NCI-H1048 (cell line): ENCODE measurements at regions not wholly inside any gene's neighbourhood (a gene's known extent, or its start where the extent isn't known, plus 50 kb on each side); places are given as distances from the start of the nearest gene placed in this dataset.
"Not testable (repeated sequence)": the region's sequence is repeated elsewhere in the genome, so short reads cannot be mapped to it uniquely, and the experiment has no call there.

Experiments
- DNase-seq: peaks from one replicate; lab custom pipeline; 2025; lab: John Stamatoyannopoulos, UW

DNA sequence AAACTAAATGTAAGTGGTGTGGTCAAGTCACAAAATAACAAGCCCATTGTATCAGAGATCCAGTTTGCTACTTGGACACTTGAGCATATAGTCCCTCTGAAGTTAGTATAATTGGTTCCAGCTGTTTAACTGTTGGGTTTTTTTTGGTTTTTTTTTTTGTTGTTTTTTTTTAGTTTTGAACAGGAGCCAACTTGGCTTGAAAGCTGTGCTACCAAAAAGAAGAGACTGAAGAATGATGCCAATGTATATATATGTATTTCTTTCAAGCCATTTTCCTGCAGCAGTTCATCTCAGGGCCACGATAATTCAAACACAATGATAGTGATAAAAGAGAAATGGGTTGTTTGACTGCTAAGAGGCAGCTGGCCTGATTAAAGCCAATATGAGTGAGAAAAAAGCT lies 138.3 kb downstream of the PCDH18 start:
- no peak for DNase-seq

DNA sequence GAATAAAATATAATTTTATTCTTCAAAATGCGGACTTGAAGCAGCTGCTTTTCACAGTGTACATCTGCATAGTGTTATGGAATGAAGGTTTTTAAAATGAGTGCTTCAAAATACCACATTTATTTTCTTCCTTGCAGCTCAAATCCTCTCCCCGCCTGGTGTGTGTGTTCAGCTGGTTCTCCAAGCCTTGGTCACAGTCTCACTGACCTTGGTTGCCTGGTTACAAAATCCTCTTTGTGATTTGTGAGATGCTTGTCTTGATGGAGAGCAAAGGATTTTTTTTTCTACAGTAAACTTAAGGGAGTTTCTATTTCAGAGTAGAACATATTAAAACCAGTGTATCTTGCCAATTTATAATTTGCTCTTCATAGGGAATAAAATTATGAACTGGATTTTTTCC lies 139.2 kb downstream of the PCDH18 start:
- DNase-seq: no peak

- no peak for DNase-seq
Measured at GRCh38 chr4:137390707-137391106, 141.6 kb downstream of the PCDH18 start.

- no peak for DNase-seq
Measured at GRCh38 chr4:137389911-137390520, 142.3 kb downstream of the PCDH18 start.

DNA sequence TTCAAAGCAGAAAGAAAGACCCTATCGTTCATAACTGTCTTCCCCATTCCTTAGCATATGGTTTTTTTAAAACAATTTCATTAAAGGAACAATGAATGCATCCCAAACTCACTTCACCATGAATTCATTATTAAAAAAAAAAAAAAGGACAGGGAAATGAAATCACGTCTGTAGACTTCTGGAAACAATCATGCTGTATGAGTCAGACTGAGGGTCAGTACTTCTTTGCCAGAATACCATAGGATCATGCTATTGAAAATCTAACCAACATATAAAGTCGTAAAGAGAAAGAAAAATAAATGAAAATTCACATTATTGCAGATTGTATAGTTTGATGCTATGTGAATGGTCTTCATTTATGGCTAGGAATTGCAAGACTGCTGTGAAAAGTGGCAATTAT lies 144.4 kb downstream of the PCDH18 start:
- no peak for DNase-seq

DNA sequence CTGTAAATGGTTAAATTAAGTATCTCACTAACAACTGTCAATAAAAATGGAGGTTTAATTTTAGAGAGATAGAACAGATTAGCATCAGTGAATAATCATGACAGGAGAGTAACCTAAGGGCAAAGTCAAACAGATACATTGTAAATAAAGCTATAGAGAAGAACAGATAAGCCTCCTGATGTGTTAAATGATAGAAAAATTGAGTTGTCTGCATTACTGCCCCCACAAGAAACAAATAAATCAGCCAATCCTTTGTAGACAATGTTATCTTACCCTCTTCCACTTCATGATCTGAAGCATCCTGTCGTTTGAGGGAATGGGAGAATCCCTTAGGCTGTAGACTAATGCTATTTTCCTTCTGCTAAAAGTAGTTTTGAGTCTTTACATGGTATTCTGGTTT lies 147.8 kb downstream of the PCDH18 start:
- no peak for DNase-seq

- DNase-seq: no peak
Measured at GRCh38 chr4:137378821-137379220, 153.5 kb downstream of the PCDH18 start.

GRCh38 chr4:137378393-137378792 lies 153.9 kb downstream of the PCDH18 start:
- DNase-seq: no peak

- no peak for DNase-seq
Measured at GRCh38 chr4:137376312-137376711, 156.0 kb downstream of the PCDH18 start.

GRCh38 chr4:137375111-137375850 lies 157.0 kb downstream of the PCDH18 start:
- DNase-seq: no peak

DNA sequence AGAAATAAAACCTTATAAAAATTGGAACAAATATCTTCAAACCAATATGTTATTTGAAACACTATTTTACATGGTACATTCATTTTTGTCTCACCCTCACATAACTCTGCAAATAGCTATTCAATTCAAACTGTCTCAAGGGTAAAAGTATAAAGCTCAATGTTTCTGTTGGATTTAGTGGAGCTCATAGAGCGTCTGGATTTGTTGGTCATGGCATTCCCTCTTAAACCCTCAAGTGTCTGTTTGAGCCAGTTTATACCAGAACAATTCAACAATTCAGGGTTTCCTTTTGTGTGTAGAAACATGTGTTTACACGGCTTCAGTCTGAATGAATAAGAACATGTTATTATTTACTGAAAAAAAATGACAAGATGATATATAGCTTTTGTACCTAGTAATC lies 161.6 kb downstream of the PCDH18 start:
- no peak for DNase-seq

DNA sequence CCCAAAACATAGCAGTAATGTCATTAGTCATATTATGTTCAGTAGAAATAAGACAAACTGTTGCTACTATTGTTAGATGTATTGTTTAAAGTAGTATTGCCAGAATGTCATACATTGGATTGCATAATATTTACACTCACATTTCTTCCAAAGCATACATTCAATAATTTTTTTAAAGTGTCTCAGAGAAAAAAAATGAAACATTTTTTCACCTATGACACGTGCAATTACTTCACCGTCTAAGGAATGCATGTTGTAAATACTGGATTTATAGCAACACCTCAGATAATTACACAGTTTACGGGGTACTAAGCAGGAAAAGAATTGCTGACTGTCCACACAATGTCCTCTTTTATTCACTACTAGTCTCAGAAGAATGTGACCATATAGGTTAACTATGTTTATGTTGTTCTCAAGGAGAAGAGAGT lies 162.1 kb downstream of the PCDH18 start:
- no peak for DNase-seq

DNA sequence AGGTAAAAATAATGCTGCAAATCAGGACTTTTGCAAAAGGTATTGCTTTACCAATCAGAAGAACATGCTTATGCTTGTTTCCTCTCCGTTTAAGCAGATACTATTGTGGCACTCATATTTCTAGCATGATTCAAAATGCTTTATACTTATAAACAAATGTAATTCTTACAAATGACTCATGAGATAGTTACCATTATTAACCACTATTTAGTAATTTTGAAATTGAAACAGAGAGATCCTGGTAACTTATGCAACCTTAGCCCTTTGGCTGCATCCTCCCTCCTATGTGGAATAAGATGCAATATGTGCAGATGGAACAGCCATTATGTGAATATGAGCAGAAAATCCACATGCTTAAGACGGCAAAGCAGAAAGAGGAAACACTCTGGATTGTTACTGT lies 164.7 kb downstream of the PCDH18 start:
- no peak for DNase-seq

- DNase-seq: no peak
Measured at GRCh38 chr4:137363496-137363895, 168.8 kb downstream of the PCDH18 start.

GRCh38 chr4:137361756-137362470 lies 170.4 kb downstream of the PCDH18 start:
- DNase-seq: no peak

DNA sequence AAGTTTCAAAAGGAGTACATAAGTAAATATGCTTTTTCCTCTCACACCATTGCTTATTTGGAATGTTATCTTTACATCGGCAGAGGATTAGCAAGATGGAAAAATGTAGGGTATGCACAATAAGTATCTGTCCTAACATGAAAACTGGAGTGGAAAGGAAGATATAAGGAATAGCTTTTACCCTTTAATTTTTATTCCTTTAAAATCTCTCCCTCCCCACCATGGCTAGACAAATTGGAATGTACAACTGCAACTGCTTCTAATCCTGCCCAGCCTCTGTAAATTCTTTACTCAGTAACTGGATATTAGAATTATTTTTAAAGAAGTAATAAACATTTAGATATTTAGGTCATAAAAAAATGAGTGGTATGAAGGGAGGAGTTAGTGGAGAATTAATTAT lies 171.5 kb downstream of the PCDH18 start:
- no peak for DNase-seq

DNA sequence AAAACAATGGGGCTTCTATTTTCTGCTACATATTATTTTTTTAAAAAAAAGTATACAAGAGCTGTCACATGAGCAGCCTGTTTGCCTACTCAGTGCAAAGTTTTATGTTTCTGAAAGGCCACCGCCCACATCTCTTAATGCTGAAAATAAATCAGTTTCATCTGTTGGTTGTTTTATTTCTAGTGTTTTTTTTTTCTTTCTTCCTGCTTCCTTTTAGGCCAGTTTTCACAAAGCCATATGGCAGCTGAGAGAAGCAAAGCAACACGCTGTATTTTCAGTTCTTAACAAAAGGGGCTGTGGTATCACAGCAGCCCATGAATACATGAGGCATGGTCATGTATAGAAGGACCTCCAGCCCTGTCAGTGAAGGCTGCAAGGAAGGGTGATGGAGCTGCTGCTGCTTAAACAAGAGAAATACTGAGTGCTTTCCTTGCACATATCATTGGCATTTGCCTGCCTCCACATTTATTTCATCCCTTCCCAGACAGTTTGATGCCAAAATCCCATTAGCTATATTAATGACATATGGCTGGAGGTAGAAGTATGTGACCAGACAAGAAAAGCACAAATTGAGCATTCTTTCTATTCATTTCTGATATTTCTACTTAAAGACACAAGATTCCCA lies 172.5 kb downstream of the PCDH18 start:
- peak; percentile 14 for DNase-seq

GRCh38 chr4:137354562-137354961 lies 177.7 kb downstream of the PCDH18 start:
- DNase-seq: not testable (repeated sequence)

DNA sequence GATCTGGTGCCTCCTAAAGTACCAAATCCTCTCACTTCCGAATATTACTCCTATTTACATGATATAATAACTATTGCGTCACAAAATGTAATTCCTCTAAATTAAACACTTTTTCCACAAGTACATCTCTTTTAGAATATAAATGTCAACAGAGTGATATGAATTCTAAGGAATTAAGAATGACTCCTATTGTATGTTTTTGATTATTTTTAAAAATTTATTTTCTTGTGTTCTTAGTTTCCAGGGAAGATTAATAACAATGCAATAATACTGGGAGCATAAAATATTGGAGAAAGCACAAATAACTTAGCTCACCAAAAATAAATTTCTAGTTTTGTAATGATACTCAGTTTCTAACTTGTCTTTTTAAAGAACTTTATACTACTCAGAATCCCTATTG lies 184.9 kb downstream of the PCDH18 start:
- no peak for DNase-seq

GRCh38 chr4:137345597-137345996 lies 186.7 kb downstream of the PCDH18 start:
- DNase-seq: no peak

DNA sequence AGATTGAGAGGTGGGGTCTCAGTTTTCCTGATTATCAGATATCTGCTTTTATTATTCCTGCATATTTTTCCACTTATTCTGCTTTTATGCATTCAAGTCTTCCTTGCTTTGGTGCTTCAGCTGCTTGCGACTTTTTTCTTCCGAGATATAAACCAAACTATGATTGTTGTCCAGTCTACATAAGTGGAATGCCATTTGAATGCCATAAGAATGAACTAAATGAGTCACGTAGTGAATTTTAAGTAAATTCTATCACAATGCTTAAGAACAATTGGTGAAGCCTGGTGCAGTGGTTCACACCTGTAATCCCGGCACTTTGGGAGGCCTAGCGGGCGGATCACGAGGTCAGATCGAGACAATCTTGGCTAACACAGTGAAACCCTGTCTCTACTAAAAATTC lies 189.1 kb downstream of the PCDH18 start:
- no peak for DNase-seq

DNA sequence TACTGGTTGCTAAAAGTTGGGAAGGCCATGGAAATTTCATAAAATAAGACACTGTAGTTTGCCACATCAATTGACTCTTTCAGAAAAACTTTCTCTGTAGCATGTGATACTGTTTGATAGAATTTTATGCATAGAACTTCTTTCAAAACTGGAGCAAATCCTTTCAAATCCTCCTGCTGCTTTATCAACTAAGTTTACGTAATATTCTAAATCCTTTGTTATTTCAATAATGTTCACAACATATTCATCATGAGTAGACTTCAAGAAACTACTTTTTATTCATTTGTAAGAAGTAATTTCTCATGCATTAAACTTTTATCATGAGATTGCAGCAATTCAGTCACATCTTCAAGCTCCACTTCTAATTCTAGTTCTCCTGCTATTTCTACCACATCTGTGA lies 199.3 kb downstream of the PCDH18 start:
- DNase-seq: no peak

- no peak for DNase-seq
Measured at GRCh38 chr4:137312257-137312656, 220.0 kb downstream of the PCDH18 start.
